GM18868 (cell line): ENCODE measurements at regions not wholly inside any gene's neighbourhood (a gene's known extent, or its start where the extent isn't known, plus 50 kb on each side); places are given as distances from the start of the nearest gene placed in this dataset.
"Not testable (repeated sequence)": the region's sequence is repeated elsewhere in the genome, so short reads cannot be mapped to it uniquely, and the experiment has no call there.

Source experiments
- ATAC-seq: cut with Tn5 transposase; IDR thresholded peaks from one replicate; pipeline ENCODE4 v1.9.1; 2021; ENCODE audit warnings: mild to moderate bottlenecking, moderate library complexity; ENCODE audit not compliant: unreplicated experiment

GRCh38 chr16:64084706-64085105 is 1037.2 kb downstream of the CDH11 start:
- ATAC-seq: no peak

GRCh38 chr16:64083428-64084129 is 1038.3 kb downstream of the CDH11 start:
- ATAC-seq: no peak

- no peak for ATAC-seq
These were observed 1044.6 kb downstream of the CDH11 start for GRCh38 chr16:64077242-64077641.

GRCh38 chr16:64074706-64075105 is 1047.2 kb downstream of the CDH11 start:
- no peak for ATAC-seq

- ATAC-seq: not testable (repeated sequence)
These were observed 1049.6 kb downstream of the CDH11 start for GRCh38 chr16:64072131-64072730.

- ATAC-seq: no peak
These were observed 1056.3 kb downstream of the CDH11 start for GRCh38 chr16:64065523-64065922.

- no peak for ATAC-seq
These were observed 1060.2 kb downstream of the CDH11 start for GRCh38 chr16:64061621-64062020.

- ATAC-seq: no peak
These were observed 1061.2 kb downstream of the CDH11 start for GRCh38 chr16:64060631-64061030.

- no peak for ATAC-seq
These were observed 1063.2 kb downstream of the CDH11 start for GRCh38 chr16:64058685-64059084.

GRCh38 chr16:64051824-64052223 is 1070.0 kb downstream of the CDH11 start:
- no peak for ATAC-seq

GRCh38 chr16:64047878-64048277 is 1074.0 kb downstream of the CDH11 start:
- no peak for ATAC-seq

GRCh38 chr16:64047207-64047606 is 1074.7 kb downstream of the CDH11 start:
- ATAC-seq: no peak

GRCh38 chr16:64035337-64035736 is 1086.5 kb downstream of the CDH11 start:
- ATAC-seq: no peak

- no peak for ATAC-seq
These were observed 1102.5 kb downstream of the CDH11 start for GRCh38 chr16:64019339-64019738.

- ATAC-seq: no peak
These were observed 1104.1 kb downstream of the CDH11 start for GRCh38 chr16:64017796-64018195.

- no peak for ATAC-seq
These were observed 1108.0 kb downstream of the CDH11 start for GRCh38 chr16:64013856-64014255.

GRCh38 chr16:64012166-64012565 is 1109.7 kb downstream of the CDH11 start:
- no peak for ATAC-seq

GRCh38 chr16:64011650-64012049 is 1110.2 kb downstream of the CDH11 start:
- no peak for ATAC-seq

GRCh38 chr16:64008131-64008530 is 1113.7 kb downstream of the CDH11 start:
- ATAC-seq: no peak

GRCh38 chr16:64004116-64004515 is 1117.7 kb downstream of the CDH11 start:
- no peak for ATAC-seq

GRCh38 chr16:63995025-63995424 is 1126.8 kb downstream of the CDH11 start:
- ATAC-seq: no peak

GRCh38 chr16:63983401-63983800 is 1138.5 kb downstream of the CDH11 start:
- ATAC-seq: no peak

GRCh38 chr16:63982741-63983140 is 1139.1 kb downstream of the CDH11 start:
- no peak for ATAC-seq
